ENCODE measurements at regions not wholly inside any gene's neighbourhood (a gene's known extent, or its start where the extent isn't known, plus 50 kb on each side); places are given as distances from the start of the nearest gene placed in this dataset.

GRCh38 chr15:85329561-85330422 lies 50.6 kb upstream of the AKAP13 start:
- Histone ChIP-seq H3K79me2 (ENCODE audit: low read depth) (no peaks in the 10 kb centered on the region), H3F3A (ENCODE audit: insufficient read depth, low read depth) (no peaks in the 10 kb centered on the region; the same call in 1 of the 2 replicates), H4K20me1 (ENCODE audit: insufficient read depth) (no peaks in the 10 kb centered on the region), H3K4me1 (replicated peaks; ENCODE audit: insufficient read depth) (peaks cover 13% of the 10 kb centered on the region), H3K27me3 (ENCODE audit: insufficient read depth, low read depth) (no peaks in the 10 kb centered on the region), H3K27ac (no peak overlapping the region), H3K4me3 (peak overlapping the region; percentile 43; the same call in 1 of the 2 replicates), H3K9me2 (ENCODE audit: insufficient read depth) (no peaks in the 10 kb centered on the region), H3K9me3 (ENCODE audit: insufficient read depth, low read depth) (no peaks in the 10 kb centered on the region), H2AFZ (peak overlapping the region; percentile 74; the same call in 1 of the 2 replicates), H3K4me2 (peak overlapping the region; percentile 64), H3K36me3 (ENCODE audit: low read depth) (no peaks in the 10 kb centered on the region)
- TF ChIP-seq EZH2 (IDR thresholded peaks at IDR 0.05; ENCODE audit: low read depth), result no peak
- TF ChIP-seq, protein P1, sequence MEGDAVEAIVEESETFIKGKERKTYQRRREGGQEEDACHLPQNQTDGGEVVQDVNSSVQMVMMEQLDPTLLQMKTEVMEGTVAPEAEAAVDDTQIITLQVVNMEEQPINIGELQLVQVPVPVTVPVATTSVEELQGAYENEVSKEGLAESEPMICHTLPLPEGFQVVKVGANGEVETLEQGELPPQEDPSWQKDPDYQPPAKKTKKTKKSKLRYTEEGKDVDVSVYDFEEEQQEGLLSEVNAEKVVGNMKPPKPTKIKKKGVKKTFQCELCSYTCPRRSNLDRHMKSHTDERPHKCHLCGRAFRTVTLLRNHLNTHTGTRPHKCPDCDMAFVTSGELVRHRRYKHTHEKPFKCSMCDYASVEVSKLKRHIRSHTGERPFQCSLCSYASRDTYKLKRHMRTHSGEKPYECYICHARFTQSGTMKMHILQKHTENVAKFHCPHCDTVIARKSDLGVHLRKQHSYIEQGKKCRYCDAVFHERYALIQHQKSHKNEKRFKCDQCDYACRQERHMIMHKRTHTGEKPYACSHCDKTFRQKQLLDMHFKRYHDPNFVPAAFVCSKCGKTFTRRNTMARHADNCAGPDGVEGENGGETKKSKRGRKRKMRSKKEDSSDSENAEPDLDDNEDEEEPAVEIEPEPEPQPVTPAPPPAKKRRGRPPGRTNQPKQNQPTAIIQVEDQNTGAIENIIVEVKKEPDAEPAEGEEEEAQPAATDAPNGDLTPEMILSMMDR (conservative IDR thresholded peaks at IDR 0.05), result no peak
- ChIA-PET POLR2A (ENCODE audit: unreplicated experiment) (no interaction called here), CTCF (no interaction called here)
- no TSS peak for BruUV-seq (replicated peaks)
- DNase-seq, result no peak
- intact Hi-C loops (cut with micrococcal nuclease; ENCODE audit: unreplicated experiment), result loop anchor here (2.0 kb wide), 3 partner anchors 83 to 175 kb away; no protein-coding TSS in a partner anchor

Measured in PC-9 (cell line).